Smooth muscle cell (in vitro differentiated cells): ENCODE measurements at regions not wholly inside any gene's neighbourhood (a gene's known extent, or its start where the extent isn't known, plus 50 kb on each side); places are given as distances from the start of the nearest gene placed in this dataset.
A peak's percentile ranks its signal among the peaks of the same experiment; 100 is the strongest.

ENCODE experiments used
- DNase-seq: peaks from one replicate; lab custom pipeline; 2025; ENCODE audit not compliant: unreplicated experiment; lab: John Stamatoyannopoulos, UW
- H2AFZ ChIP-seq: fragments of 200-600 bp; sonication (generic); 2 replicates; pipeline ENCODE4 v1.6.0; 2016; ENCODE audit warnings: antibody characterized with exemption, low read depth, mild to moderate bottlenecking
- H3F3A ChIP-seq: fragments of 200-600 bp; sonication (generic); 2 replicates; pipeline ENCODE4 v1.6.0; 2017; ENCODE audit warnings: antibody characterized with exemption, low read depth
- H3K27ac ChIP-seq: fragments of 200-600 bp; sonication (generic); 2 replicates; pipeline ENCODE4 v1.5.1; 2016; ENCODE audit warnings: low read depth, mild to moderate bottlenecking
- H3K27me3 ChIP-seq: fragments of 200-600 bp; sonication (generic); 2 replicates; pipeline ENCODE4 v1.6.1; 2016; ENCODE audit warnings: low read depth, mild to moderate bottlenecking
- H3K36me3 ChIP-seq: fragments of 200-600 bp; sonication (generic); 2 replicates; pipeline ENCODE4 v1.5.1; 2016; ENCODE audit warnings: low read depth
- H3K4me1 ChIP-seq: fragments of 200-600 bp; sonication (generic); 2 replicates; pipeline ENCODE4 v1.5.1; 2016; ENCODE audit warnings: low read depth
- H3K4me2 ChIP-seq: fragments of 200-600 bp; sonication (generic); 2 replicates; pipeline ENCODE4 v1.6.0; 2016; ENCODE audit warnings: mild to moderate bottlenecking
- H3K4me3 ChIP-seq: fragments of 200-600 bp; sonication (generic); 2 replicates; pipeline ENCODE4 v1.5.1; 2016; ENCODE audit warnings: mild to moderate bottlenecking
- H3K79me2 ChIP-seq: fragments of 200-600 bp; sonication (generic); 2 replicates; pipeline ENCODE4 v1.6.0; 2016; ENCODE audit warnings: low read depth, mild to moderate bottlenecking
- H3K9ac ChIP-seq: fragments of 200-600 bp; sonication (generic); 2 replicates; pipeline ENCODE4 v1.6.0; 2016; ENCODE audit warnings: low read depth
- H3K9me3 ChIP-seq: fragments of 200-600 bp; sonication (generic); replicated peaks from 2 replicates; pipeline ENCODE4 v1.5.1; 2016; ENCODE audit warnings: low read depth
- H4K20me1 ChIP-seq: fragments of 200-600 bp; sonication (generic); 2 replicates; pipeline ENCODE4 v1.6.0; 2016; ENCODE audit warnings: low read depth
- WGBS: methylation state at CpG from one replicate; pipeline ENCODE4 v1.1.7; 2016; ENCODE audit warnings: low lambda C conversion rate; 5-methylcytosine and 5-hydroxymethylcytosine counted together
- TF ChIP-seq, protein P1 (sequence below): fragments of 200-600 bp; sonication (generic); IDR thresholded peaks from 2 replicates; pipeline ENCODE4 v1.5.1; 2017; ENCODE audit warnings: borderline replicate concordance, mild to moderate bottlenecking, antibody characterized with exemption; ENCODE audit not compliant: insufficient read depth, poor library complexity, severe bottlenecking

DNA sequence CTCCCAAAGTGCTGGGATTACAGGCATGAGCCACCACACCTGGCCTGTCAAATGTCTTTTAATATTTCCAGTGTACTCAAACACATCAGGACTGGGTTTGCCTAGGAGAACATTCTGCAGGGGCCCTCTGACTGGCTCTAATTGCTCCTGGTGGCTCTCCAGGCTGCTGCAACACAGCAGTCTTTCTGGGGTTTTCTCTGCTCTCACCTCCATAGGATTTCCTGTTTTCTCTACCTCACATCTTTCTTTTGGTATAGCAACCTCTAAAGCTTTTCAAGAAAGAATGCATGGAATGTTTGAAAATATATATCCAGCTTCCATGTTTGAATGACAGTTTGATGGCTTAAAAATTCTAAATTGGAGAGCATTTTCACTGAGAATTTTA, 83.3 kb upstream of the IGSF10 start:
- no peaks in the 10 kb centered on the region for H3K79me2 ChIP-seq
- H3K9me3 ChIP-seq: no peaks in the 10 kb centered on the region
- H3K4me2 ChIP-seq: no peak overlapping the region
- DNase-seq: no peak
- H3K4me1 ChIP-seq: peaks cover under 1% of the 10 kb centered on the region
- no peaks in the 10 kb centered on the region for H4K20me1 ChIP-seq
- H3F3A ChIP-seq: no peaks in the 10 kb centered on the region
- no peak overlapping the region for H3K4me3 ChIP-seq
- H3K27ac ChIP-seq: no peak overlapping the region
- TF ChIP-seq, protein P1, sequence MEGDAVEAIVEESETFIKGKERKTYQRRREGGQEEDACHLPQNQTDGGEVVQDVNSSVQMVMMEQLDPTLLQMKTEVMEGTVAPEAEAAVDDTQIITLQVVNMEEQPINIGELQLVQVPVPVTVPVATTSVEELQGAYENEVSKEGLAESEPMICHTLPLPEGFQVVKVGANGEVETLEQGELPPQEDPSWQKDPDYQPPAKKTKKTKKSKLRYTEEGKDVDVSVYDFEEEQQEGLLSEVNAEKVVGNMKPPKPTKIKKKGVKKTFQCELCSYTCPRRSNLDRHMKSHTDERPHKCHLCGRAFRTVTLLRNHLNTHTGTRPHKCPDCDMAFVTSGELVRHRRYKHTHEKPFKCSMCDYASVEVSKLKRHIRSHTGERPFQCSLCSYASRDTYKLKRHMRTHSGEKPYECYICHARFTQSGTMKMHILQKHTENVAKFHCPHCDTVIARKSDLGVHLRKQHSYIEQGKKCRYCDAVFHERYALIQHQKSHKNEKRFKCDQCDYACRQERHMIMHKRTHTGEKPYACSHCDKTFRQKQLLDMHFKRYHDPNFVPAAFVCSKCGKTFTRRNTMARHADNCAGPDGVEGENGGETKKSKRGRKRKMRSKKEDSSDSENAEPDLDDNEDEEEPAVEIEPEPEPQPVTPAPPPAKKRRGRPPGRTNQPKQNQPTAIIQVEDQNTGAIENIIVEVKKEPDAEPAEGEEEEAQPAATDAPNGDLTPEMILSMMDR: no peak
- no peaks in the 10 kb centered on the region for H3K36me3 ChIP-seq
- H3K9ac ChIP-seq: no peak overlapping the region
- H3K27me3 ChIP-seq: no peaks in the 10 kb centered on the region
- no peak overlapping the region for H2AFZ ChIP-seq

DNA sequence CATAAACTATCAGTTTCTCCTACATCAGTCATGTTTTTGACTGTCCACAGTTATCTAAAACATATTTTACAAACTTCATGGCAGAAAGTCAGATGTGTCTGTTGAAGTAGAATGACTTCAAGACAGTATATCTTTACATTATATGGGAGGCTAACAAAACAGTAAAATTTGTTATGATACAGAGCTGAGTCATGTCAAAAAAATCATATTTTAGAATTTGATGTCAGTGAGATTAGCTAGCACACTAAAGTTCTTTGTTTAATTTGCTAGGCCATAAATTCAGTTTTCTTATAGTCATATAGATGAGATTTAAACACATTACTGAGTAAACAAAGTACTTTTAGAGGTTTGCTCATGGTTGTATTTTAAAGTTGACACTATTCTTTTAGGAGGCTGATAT, 80.3 kb upstream of the IGSF10 start:
- peaks cover 8% of the 10 kb centered on the region for H3F3A ChIP-seq
- H3K4me3 ChIP-seq: no peak overlapping the region
- H3K36me3 ChIP-seq: no peaks in the 10 kb centered on the region
- H3K4me1 ChIP-seq: peaks cover 19% of the 10 kb centered on the region
- H3K79me2 ChIP-seq: no peaks in the 10 kb centered on the region
- DNase-seq: no peak
- no peak overlapping the region for H2AFZ ChIP-seq
- no peak overlapping the region for H3K4me2 ChIP-seq
- no peak overlapping the region for H3K27ac ChIP-seq
- TF ChIP-seq, protein P1: no peak
- H4K20me1 ChIP-seq: no peaks in the 10 kb centered on the region
- no peaks in the 10 kb centered on the region for H3K9me3 ChIP-seq
- H3K27me3 ChIP-seq: no peaks in the 10 kb centered on the region
- H3K9ac ChIP-seq: no peak overlapping the region

- H3F3A ChIP-seq: peaks cover 8% of the 10 kb centered on the region
- H3K27me3 ChIP-seq: no peaks in the 10 kb centered on the region
- no peak overlapping the region for H3K27ac ChIP-seq
- H3K79me2 ChIP-seq: no peaks in the 10 kb centered on the region
- no peak overlapping the region for H2AFZ ChIP-seq
- H3K4me1 ChIP-seq: peaks cover 19% of the 10 kb centered on the region
- no peaks in the 10 kb centered on the region for H3K36me3 ChIP-seq
- no peaks in the 10 kb centered on the region for H4K20me1 ChIP-seq
- H3K9ac ChIP-seq: no peak overlapping the region
- H3K9me3 ChIP-seq: no peaks in the 10 kb centered on the region
- H3K4me2 ChIP-seq: no peak overlapping the region
- DNase-seq: no peak
- H3K4me3 ChIP-seq: no peak overlapping the region
- TF ChIP-seq, protein P1: no peak
- 88% methylated on average over 3 of the region's 3 CpGs for WGBS
Measured at GRCh38 chr3:151539599-151539998, 78.7 kb upstream of the IGSF10 start.

GRCh38 chr3:151538456-151539393, 77.9 kb upstream of the IGSF10 start:
- H3K27me3 ChIP-seq: no peaks in the 10 kb centered on the region
- DNase-seq: no peak

More at GRCh38 chr3:151538456-151539393, 77.9 kb upstream of the IGSF10 start:
- TF ChIP-seq, protein P1: no peak
- Histone ChIP-seq H3K27ac (peak overlapping the region; percentile 66), H3F3A (peaks cover 8% of the 10 kb centered on the region), H3K9me3 (no peaks in the 10 kb centered on the region), H3K4me2 (peak overlapping the region; percentile 61), H3K9ac (no peak overlapping the region), H3K4me3 (no peak overlapping the region), H2AFZ (peak overlapping the region; percentile 66), H3K36me3 (no peaks in the 10 kb centered on the region), H4K20me1 (no peaks in the 10 kb centered on the region), H3K4me1 (peaks cover 19% of the 10 kb centered on the region), H3K79me2 (no peaks in the 10 kb centered on the region)
- WGBS: 41% methylated on average over 15 of the region's 15 CpGs
